Pancreas (tissue), 10 donors: ENCODE measurements at regions not wholly inside any gene's neighbourhood (a gene's known extent, or its start where the extent isn't known, plus 50 kb on each side); places are given as distances from the start of the nearest gene placed in this dataset.

Experiments
- ATAC-seq, 4 donors: fragments of 200-7000 bp; cut with Tn5 transposase; one replicate each; pipeline versions ENCODE4 v1.8.0 to v1.9.1; 2020; ENCODE audit warnings: mild to moderate bottlenecking in 4 of 4, moderate library complexity in 4 of 4
- DNase-seq, 6 donors: peaks; one replicate each; pipeline ENCODE4 v3.0.0-alpha.2; 2020
- FAIRE-seq: peaks from 2 replicates; lab custom pipeline; 2012; peaks lifted over from hg19 to GRCh38; lab: Jason Lieb, UNC
- H3K27ac ChIP-seq, 4 donors: fragments of 200-600 bp; sonication (generic); 1 replicate in 3 of 4; 2 replicates in 1 of 4; pipeline versions ENCODE4 v1.5.0 to v1.8.0; 2020
- H3K27me3 ChIP-seq, 4 donors: fragments of 200-600 bp; one replicate each; pipeline ENCODE4 v1.8.0; 2021
- H3K36me3 ChIP-seq, 3 donors: fragments of 200-600 bp; sonication (generic) in 1 of 3; one replicate each; pipeline versions ENCODE4 v1.5.0 to v1.8.0; 2020 to 2021
- H3K4me1 ChIP-seq, 3 donors: fragments of 200-600 bp; one replicate each; pipeline ENCODE4 v1.8.0; 2021
- H3K4me3 ChIP-seq, 4 donors: fragments of 200-600 bp; sonication (generic) in 2 of 4; one replicate each; pipeline versions ENCODE4 v1.5.0 to v1.8.0; 2020 to 2021
- H3K9me3 ChIP-seq, 4 donors: fragments of 200-600 bp; one replicate each; pipeline ENCODE4 v1.8.0; 2021
- WGBS, 2 donors: extraction: QIAGEN DNeasy Blood & Tissue Kit; methylation state at CpG; one replicate each; pipeline ENCODE4 v1.1.7; 2013; 5-methylcytosine and 5-hydroxymethylcytosine counted together
- intact Hi-C, 3 donors: fragments of 100-400 bp; cut with DNase I; formaldehyde crosslinking; loops; one replicate each; pipeline versions ENCODE4 v1.11.1 to v1.14.2; 2022
- TF ChIP-seq, protein P1 (sequence below), 4 donors: fragments of 200-600 bp; sonication (generic) in 3 of 4; IDR thresholded peaks; one replicate each; pipeline versions ENCODE4 v1.5.0 to v1.8.0; 2021; ENCODE audit warnings: antibody characterized with exemption in 4 of 4
- donor health status: healthy with polysubstance abuse.
- donor health status: DM: no; HTN: no; CAD: no; lungs with moderate emphysema.
- donor health status: DM: no; HTN: no; CAD: no.
- donor health status: control.
- donor health status: control.
- donor health status: Bipolar disorder and iron deficiency.
- donor health status: DM: yes; HTN: yes; CAD: no.
- donor health status: DM: no; HTN: no; CAD: no.
- donor health status: DM: no; HTN: no; CAD: no.
- donor health status: DM: yes; HTN: yes; CAD: no.

DNA sequence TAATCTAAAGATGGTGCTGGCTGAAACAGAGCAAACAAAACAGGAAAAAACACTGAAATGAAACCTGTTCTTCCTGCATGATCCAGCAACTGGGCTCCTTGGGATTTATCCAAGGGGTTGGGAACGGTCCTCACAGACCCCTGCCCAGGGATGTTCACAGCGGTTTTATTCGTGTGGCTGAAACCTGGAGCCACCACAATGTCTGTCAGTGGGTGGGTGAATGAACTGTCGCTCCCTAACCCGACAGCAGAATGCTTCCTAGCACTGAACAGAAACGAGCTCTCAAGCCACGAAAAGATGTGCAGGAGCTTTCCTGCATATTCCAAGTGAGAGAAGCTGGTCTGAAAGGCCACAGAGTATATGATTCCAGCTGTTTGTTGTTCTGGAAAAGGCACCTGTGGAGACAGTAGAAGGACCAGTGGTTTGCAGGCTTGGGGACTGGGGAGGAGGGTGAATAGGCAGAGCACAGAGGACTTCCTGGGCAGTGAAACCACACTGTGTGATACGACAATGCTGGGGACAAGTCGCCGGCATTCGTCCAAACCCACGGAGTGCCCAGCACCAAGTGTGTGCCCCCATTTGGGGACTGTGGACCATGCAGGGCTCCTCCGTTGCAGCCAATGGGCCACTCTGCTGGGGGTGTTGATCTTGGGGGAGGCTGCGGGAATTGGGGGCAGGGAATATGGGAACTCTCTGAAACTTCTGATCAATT is 73.9 kb downstream of the TEX29 start:
- no peaks in the 10 kb centered on the region for H3K27me3 ChIP-seq
- H3K36me3 ChIP-seq = no peaks in the 10 kb centered on the region
- H3K4me3 ChIP-seq = no peak overlapping the region
- TF ChIP-seq, protein P1, sequence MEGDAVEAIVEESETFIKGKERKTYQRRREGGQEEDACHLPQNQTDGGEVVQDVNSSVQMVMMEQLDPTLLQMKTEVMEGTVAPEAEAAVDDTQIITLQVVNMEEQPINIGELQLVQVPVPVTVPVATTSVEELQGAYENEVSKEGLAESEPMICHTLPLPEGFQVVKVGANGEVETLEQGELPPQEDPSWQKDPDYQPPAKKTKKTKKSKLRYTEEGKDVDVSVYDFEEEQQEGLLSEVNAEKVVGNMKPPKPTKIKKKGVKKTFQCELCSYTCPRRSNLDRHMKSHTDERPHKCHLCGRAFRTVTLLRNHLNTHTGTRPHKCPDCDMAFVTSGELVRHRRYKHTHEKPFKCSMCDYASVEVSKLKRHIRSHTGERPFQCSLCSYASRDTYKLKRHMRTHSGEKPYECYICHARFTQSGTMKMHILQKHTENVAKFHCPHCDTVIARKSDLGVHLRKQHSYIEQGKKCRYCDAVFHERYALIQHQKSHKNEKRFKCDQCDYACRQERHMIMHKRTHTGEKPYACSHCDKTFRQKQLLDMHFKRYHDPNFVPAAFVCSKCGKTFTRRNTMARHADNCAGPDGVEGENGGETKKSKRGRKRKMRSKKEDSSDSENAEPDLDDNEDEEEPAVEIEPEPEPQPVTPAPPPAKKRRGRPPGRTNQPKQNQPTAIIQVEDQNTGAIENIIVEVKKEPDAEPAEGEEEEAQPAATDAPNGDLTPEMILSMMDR (IDR thresholded peaks at IDR 0.05) = no peak
- intact Hi-C loops = no loop called here
- FAIRE-seq (no peak), DNase-seq (no peak), ATAC-seq (no peak)
- H3K27ac ChIP-seq = no peak overlapping the region
- 73 to 85% methylated on average over 14 of the region's 14 CpGs for WGBS, 2 donors
- no peaks in the 10 kb centered on the region for H3K9me3 ChIP-seq
- no peaks in the 10 kb centered on the region for H3K4me1 ChIP-seq

DNA sequence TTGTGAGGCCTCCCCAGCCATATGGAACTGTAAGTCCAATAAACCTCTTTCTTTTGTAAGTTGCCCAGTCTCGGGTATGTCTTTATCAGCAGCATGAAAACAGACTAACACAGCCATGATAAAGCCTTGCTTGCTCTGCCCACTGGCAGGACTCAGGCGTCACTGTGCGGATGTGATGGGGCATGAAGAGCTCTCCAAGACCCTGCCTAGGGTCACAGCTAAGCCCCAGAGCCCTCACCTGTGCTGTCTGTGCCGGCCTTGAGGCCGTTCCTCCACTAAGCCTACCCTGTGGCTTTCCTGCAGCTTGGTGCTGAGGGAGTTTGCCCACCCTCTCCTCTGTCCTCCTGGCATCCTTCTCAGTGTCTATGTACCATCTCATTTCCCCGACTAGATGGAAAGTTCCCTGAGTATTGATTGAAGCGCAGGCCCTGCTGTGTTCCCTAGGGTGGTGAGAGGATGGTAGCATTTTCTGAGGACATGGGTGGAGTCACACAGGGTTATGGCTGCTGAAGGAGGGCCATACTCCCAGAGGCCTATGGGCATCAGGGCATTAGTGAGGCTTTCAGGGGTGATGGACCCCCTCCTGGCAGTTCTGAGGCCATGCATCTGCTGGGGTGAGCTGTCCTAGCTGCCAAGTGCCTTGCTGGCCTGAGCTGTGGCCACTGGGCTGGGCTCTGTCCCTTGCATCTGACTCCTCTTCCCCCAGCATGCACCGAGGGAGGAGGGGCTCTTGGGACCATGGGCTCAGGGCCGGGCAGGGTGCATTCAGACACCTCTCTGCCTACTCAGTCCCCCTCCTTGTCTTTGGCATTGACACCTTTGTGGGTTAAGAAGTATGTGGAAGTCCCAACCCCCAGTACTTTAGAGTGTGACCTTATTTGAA is 75.3 kb downstream of the TEX29 start:
- WGBS, 2 donors = 83 to 92% methylated on average over 9 of the region's 9 CpGs
- intact Hi-C loops = no loop called here
- H3K27ac ChIP-seq = no peak overlapping the region
- ATAC-seq (no peak), DNase-seq (no peak), FAIRE-seq (no peak)
- H3K4me3 ChIP-seq = no peak overlapping the region
- no peaks in the 10 kb centered on the region for H3K36me3 ChIP-seq
- no peaks in the 10 kb centered on the region for H3K9me3 ChIP-seq
- no peaks in the 10 kb centered on the region for H3K27me3 ChIP-seq
- H3K4me1 ChIP-seq = no peaks in the 10 kb centered on the region
- TF ChIP-seq, protein P1 (IDR thresholded peaks at IDR 0.05) = no peak

DNA sequence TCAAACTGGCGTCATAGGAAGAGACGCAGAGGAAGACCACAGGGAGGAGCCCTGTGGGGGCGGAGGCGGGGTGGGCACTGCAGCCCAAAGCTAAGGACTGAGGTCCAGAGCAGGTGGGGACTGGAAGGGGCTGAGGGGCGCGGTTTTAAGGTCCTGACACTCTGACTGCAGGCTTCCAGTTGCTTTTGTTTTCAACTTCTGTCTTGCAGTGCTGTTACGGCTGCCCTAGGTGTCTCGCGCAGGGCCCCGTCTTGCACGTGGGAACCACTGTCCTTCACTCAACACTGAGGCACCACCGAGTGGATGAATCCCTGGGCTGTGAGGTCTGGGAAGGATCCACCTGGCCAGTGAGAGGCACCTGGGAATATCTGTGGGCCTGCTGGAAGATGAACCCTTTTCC is 76.0 kb downstream of the TEX29 start:
- Histone ChIP-seq H3K9me3 (no peaks in the 10 kb centered on the region), H3K4me3 (no peak overlapping the region), H3K27ac (no peak overlapping the region), H3K27me3 (no peaks in the 10 kb centered on the region), H3K4me1 (no peaks in the 10 kb centered on the region), H3K36me3 (no peaks in the 10 kb centered on the region)
- no peak for ATAC-seq
- TF ChIP-seq, protein P1 (IDR thresholded peaks at IDR 0.05) = no peak
- DNase-seq = no peak
- WGBS, 2 donors = 73 to 86% methylated on average over 12 of the region's 12 CpGs
- intact Hi-C loops = no loop called here
- FAIRE-seq = no peak

DNA sequence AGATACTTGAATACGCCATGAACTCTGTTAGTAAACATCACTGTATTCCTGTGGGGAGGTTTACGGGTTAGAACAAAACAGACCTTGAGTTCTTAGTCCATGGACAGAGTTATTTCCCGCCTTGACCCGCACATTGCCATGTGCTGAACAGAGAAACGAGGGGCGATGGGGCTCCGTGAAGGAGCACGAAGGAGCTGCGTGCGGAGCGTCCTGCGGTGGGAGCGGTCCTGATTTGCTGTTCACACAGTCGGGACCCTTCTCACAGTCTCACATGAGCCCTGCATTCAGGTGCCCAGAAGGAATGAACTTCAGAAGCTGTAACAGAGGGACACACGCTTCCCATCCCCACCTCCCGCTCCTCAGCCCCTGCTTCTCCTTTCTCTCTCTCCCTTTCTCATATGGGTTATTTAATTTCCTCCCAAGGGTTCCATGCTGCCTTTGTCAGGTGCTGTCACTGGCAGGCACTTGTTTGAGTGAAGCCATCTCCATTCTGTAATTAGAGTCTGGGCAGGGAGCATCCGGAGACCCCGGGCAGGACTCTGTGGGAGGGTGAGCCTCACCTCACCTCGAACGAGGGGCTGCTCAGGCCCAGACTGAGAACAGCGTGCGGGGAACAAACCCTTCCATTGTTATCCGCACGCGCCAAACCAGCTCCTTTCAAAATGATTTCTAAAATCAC is 76.9 kb downstream of the TEX29 start:
- DNase-seq (no peak), ATAC-seq (no peak), FAIRE-seq (no peak)
- TF ChIP-seq, protein P1 (IDR thresholded peaks at IDR 0.05) = no peak
- Histone ChIP-seq H3K9me3 (no peaks in the 10 kb centered on the region), H3K27me3 (no peaks in the 10 kb centered on the region), H3K4me1 (no peaks in the 10 kb centered on the region), H3K36me3 (no peaks in the 10 kb centered on the region), H3K4me3 (no peak overlapping the region), H3K27ac (no peak overlapping the region)
- intact Hi-C loops = no loop called here
- WGBS, 2 donors = 74 to 82% methylated on average over 25 of the region's 25 CpGs
